HG02973 (cell line): ENCODE measurements at regions not wholly inside any gene's neighbourhood (a gene's known extent, or its start where the extent isn't known, plus 50 kb on each side); places are given as distances from the start of the nearest gene placed in this dataset.
"Not testable (repeated sequence)": the region's sequence is repeated elsewhere in the genome, so short reads cannot be mapped to it uniquely, and the experiment has no call there.

Source experiments
- ATAC-seq: cut with Tn5 transposase; IDR thresholded peaks from one replicate; pipeline ENCODE4 v1.9.1; 2021; ENCODE audit warnings: moderate library complexity; ENCODE audit not compliant: unreplicated experiment

- ATAC-seq: not testable (repeated sequence)
Measured at GRCh38 chr1:206311611-206312273, 108.4 kb downstream of the SRGAP2 start.

GRCh38 chr1:206312274-206312665 is 108.9 kb downstream of the SRGAP2 start:
- ATAC-seq: not testable (repeated sequence)

- ATAC-seq: not testable (repeated sequence)
Measured at GRCh38 chr1:206314951-206315636, 111.8 kb downstream of the SRGAP2 start.

GRCh38 chr1:206316901-206317300 is 113.6 kb downstream of the SRGAP2 start:
- ATAC-seq: not testable (repeated sequence)

GRCh38 chr1:206317878-206318514 is 114.7 kb downstream of the SRGAP2 start:
- not testable (repeated sequence) for ATAC-seq

GRCh38 chr1:206320227-206320626 is 116.9 kb downstream of the SRGAP2 start:
- not testable (repeated sequence) for ATAC-seq

GRCh38 chr1:206326159-206326939 is 123.0 kb downstream of the SRGAP2 start:
- ATAC-seq: not testable (repeated sequence)

- not testable (repeated sequence) for ATAC-seq
Measured at GRCh38 chr1:206331597-206331996, 128.3 kb downstream of the SRGAP2 start.

- ATAC-seq: not testable (repeated sequence)
Measured at GRCh38 chr1:206333316-206333715, 130.0 kb downstream of the SRGAP2 start.

- not testable (repeated sequence) for ATAC-seq
Measured at GRCh38 chr1:206333897-206334296, 130.6 kb downstream of the SRGAP2 start.

- not testable (repeated sequence) for ATAC-seq
Measured at GRCh38 chr1:206334481-206334880, 131.1 kb downstream of the SRGAP2 start.

GRCh38 chr1:206335162-206335561 is 131.8 kb downstream of the SRGAP2 start:
- ATAC-seq: not testable (repeated sequence)

GRCh38 chr1:206335875-206336846 is 132.8 kb downstream of the SRGAP2 start:
- not testable (repeated sequence) for ATAC-seq

GRCh38 chr1:206337024-206337423 is 133.3 kb upstream of the IKBKE start:
- not testable (repeated sequence) for ATAC-seq

GRCh38 chr1:206350493-206351275 is 119.6 kb upstream of the IKBKE start:
- not testable (repeated sequence) for ATAC-seq

- ATAC-seq: not testable (repeated sequence)
Measured at GRCh38 chr1:206351276-206352052, 118.8 kb upstream of the IKBKE start.

GRCh38 chr1:206356310-206356709 is 114.0 kb upstream of the IKBKE start:
- not testable (repeated sequence) for ATAC-seq

GRCh38 chr1:206357962-206358361 is 112.3 kb upstream of the IKBKE start:
- peak; percentile 57 for ATAC-seq
